Daoy (cell line): ENCODE measurements at regions not wholly inside any gene's neighbourhood (a gene's known extent, or its start where the extent isn't known, plus 50 kb on each side); places are given as distances from the start of the nearest gene placed in this dataset.
"Not testable (repeated sequence)": the region's sequence is repeated elsewhere in the genome, so short reads cannot be mapped to it uniquely, and the experiment has no call there.

ENCODE experiments used
- DNase-seq: peaks from one replicate; pipeline ENCODE4 v3.0.0-alpha.2; 2015; ENCODE audit warnings: low read depth

GRCh38 chr5:124894541-124894940 lies 148.1 kb upstream of the ZNF608 start:
- no peak for DNase-seq

- DNase-seq, result no peak
Observed at GRCh38 chr5:124895236-124895635, 148.8 kb upstream of the ZNF608 start.

- no peak for DNase-seq
Observed at GRCh38 chr5:124901081-124901480, 154.6 kb upstream of the ZNF608 start.

- peak; percentile 55 for DNase-seq
Observed at GRCh38 chr5:124902097-124902821, 155.8 kb upstream of the ZNF608 start.

GRCh38 chr5:124905256-124906130 lies 159.1 kb upstream of the ZNF608 start:
- no peak for DNase-seq

GRCh38 chr5:124906339-124907097 lies 160.1 kb upstream of the ZNF608 start:
- DNase-seq, result peak; percentile 59

GRCh38 chr5:124907098-124907644 lies 160.7 kb upstream of the ZNF608 start:
- no peak for DNase-seq

GRCh38 chr5:124908581-124909451 lies 162.4 kb upstream of the ZNF608 start:
- DNase-seq, result peak; percentile 69

GRCh38 chr5:124909734-124910133 lies 163.3 kb upstream of the ZNF608 start:
- DNase-seq, result no peak

- DNase-seq, result no peak
Observed at GRCh38 chr5:124910354-124911016, 164.0 kb upstream of the ZNF608 start.

GRCh38 chr5:124912638-124913328 lies 166.3 kb upstream of the ZNF608 start:
- no peak for DNase-seq

- DNase-seq, result no peak
Observed at GRCh38 chr5:124913329-124913653, 166.9 kb upstream of the ZNF608 start.

GRCh38 chr5:124916313-124916712 lies 169.9 kb upstream of the ZNF608 start:
- DNase-seq, result not testable (repeated sequence)

GRCh38 chr5:124918618-124919017 lies 172.2 kb upstream of the ZNF608 start:
- DNase-seq, result no peak

GRCh38 chr5:124919076-124919475 lies 172.6 kb upstream of the ZNF608 start:
- no peak for DNase-seq

- DNase-seq, result no peak
Observed at GRCh38 chr5:124919747-124920525, 173.5 kb upstream of the ZNF608 start.

GRCh38 chr5:124920909-124921666 lies 174.6 kb upstream of the ZNF608 start:
- DNase-seq, result no peak

GRCh38 chr5:124921694-124922093 lies 175.3 kb upstream of the ZNF608 start:
- no peak for DNase-seq
